NCI-H2029 (cell line): ENCODE measurements at regions not wholly inside any gene's neighbourhood (a gene's known extent, or its start where the extent isn't known, plus 50 kb on each side); places are given as distances from the start of the nearest gene placed in this dataset.

Experiments
- DNase-seq: peaks from one replicate; lab custom pipeline; 2025; lab: John Stamatoyannopoulos, UW

- no peak for DNase-seq
Measured at GRCh38 chr3:101172516-101172915, 147.9 kb downstream of the IMPG2 start.

GRCh38 chr3:101171681-101172191, 148.6 kb downstream of the IMPG2 start:
- no peak for DNase-seq

- DNase-seq: no peak
Measured at GRCh38 chr3:101170806-101171558, 149.4 kb downstream of the IMPG2 start.

- DNase-seq: no peak
Measured at GRCh38 chr3:101170062-101170771, 150.2 kb downstream of the IMPG2 start.

- DNase-seq: no peak
Measured at GRCh38 chr3:101169516-101169915, 150.9 kb downstream of the IMPG2 start.

GRCh38 chr3:101167376-101167775, 153.0 kb downstream of the IMPG2 start:
- no peak for DNase-seq

- DNase-seq: no peak
Measured at GRCh38 chr3:101166150-101166549, 154.2 kb downstream of the IMPG2 start.

GRCh38 chr3:101163554-101163953, 156.8 kb downstream of the IMPG2 start:
- no peak for DNase-seq

- DNase-seq: no peak
Measured at GRCh38 chr3:101159478-101159877, 160.9 kb downstream of the IMPG2 start.

GRCh38 chr3:101158374-101158773, 162.0 kb downstream of the IMPG2 start:
- no peak for DNase-seq

GRCh38 chr3:101156787-101157345, 163.5 kb downstream of the IMPG2 start:
- no peak for DNase-seq

GRCh38 chr3:101155825-101156224, 162.6 kb upstream of the ABI3BP start:
- DNase-seq: no peak

- DNase-seq: no peak
Measured at GRCh38 chr3:101154401-101154800, 161.2 kb upstream of the ABI3BP start.

- DNase-seq: no peak
Measured at GRCh38 chr3:101151286-101151913, 158.2 kb upstream of the ABI3BP start.

- DNase-seq: no peak
Measured at GRCh38 chr3:101150504-101150903, 157.3 kb upstream of the ABI3BP start.

- no peak for DNase-seq
Measured at GRCh38 chr3:101149707-101150106, 156.5 kb upstream of the ABI3BP start.

GRCh38 chr3:101149251-101149650, 156.0 kb upstream of the ABI3BP start:
- DNase-seq: no peak

GRCh38 chr3:101148001-101148400, 154.8 kb upstream of the ABI3BP start:
- no peak for DNase-seq

GRCh38 chr3:101146946-101147345, 153.7 kb upstream of the ABI3BP start:
- DNase-seq: no peak

- DNase-seq: no peak
Measured at GRCh38 chr3:101144105-101144504, 150.9 kb upstream of the ABI3BP start.

- no peak for DNase-seq
Measured at GRCh38 chr3:101143012-101143411, 149.8 kb upstream of the ABI3BP start.

GRCh38 chr3:101142160-101142559, 148.9 kb upstream of the ABI3BP start:
- DNase-seq: no peak

GRCh38 chr3:101141135-101141534, 147.9 kb upstream of the ABI3BP start:
- no peak for DNase-seq
